GM11168 (cell line): ENCODE measurements at regions not wholly inside any gene's neighbourhood (a gene's known extent, or its start where the extent isn't known, plus 50 kb on each side); places are given as distances from the start of the nearest gene placed in this dataset.
"Not testable (repeated sequence)": the region's sequence is repeated elsewhere in the genome, so short reads cannot be mapped to it uniquely, and the experiment has no call there.

Experiments
- in situ Hi-C: fragments of 300-500 bp; cut with MboI; formaldehyde crosslinking; loops from one replicate; pipeline ENCODE4 v1.12.0; 2022; ENCODE audit warnings: low sequenced_read_pairs; ENCODE audit not compliant: unreplicated experiment

DNA sequence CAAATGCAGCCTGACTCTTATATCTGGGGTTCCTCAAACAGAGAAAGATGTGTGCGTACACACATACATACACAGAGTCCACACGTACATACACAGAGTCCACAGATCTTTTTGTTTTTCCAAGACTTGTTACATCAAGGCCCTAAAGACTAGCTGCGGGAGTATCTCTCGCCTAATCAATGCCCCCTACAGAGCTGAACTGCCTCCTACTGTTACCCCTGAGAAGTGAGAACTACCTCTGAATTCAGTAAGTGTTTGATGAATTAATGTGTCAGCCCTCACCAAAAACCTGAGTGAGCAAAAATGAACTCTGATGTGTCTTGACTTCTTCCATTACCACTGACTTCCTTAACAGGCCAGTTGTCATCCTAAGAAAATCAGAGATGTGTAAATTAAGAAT, 351.2 kb downstream of the HHIPL2 start:
- in situ Hi-C loops = no loop called here

GRCh38 chr1:222196288-222196687, 351.6 kb downstream of the HHIPL2 start:
- in situ Hi-C loops = no loop called here

GRCh38 chr1:222195857-222196256, 352.0 kb downstream of the HHIPL2 start:
- in situ Hi-C loops = no loop called here

DNA sequence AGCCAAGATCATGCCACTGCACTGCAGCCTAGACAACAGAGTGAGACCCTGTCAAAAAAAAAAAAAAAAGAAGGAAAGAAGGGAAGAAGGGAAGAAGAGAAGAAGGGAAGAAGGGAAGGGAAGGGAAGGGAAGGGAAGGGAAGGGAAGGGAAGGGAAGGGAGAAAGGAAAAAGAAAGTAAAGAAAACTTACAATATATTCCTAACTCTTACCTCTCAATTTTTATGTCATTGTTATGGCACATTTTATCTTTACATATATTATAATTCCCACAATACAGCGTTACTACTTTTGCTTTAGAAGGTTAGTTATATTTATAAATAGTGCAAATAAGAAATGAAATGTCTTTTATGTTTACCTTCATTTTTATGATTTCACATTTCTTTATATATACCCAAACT, 358.7 kb downstream of the HHIPL2 start:
- in situ Hi-C loops = no loop called here

DNA sequence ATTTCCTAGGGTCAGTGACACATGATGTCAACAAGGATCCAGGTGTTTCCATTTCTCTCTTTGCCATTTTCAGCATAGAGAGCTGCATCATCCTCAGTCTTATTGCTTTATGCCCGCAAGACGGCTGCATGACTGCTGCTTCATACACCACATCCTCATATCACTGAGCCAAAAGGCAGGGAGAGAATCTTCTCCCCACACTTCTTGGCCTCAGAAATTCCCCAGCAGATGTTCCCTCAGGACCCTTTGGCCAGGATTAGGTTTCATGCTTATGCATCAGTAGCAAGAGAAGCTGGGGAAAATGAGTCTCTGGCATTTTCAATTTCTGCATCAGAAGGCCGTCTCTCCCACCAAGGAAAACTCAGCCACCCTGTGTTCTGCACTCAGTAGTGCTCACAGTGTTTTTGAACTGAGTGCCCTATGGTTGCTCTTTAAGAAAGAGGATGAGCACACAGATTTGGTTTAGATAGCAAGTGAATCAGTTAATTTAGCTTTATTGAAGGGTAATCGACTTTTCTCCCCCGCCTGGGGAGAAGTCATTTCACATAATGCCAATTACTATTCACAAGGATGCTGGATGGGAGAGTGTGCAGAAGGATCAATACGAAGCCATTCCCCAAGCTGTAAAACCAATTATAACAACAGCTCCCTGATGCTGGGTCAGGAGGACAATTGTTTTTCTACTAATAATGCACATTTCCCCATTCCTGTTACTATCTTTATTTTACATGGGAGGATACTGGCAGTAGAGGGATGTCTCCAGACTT, 360.2 kb downstream of the HHIPL2 start:
- in situ Hi-C loops = no loop called here

DNA sequence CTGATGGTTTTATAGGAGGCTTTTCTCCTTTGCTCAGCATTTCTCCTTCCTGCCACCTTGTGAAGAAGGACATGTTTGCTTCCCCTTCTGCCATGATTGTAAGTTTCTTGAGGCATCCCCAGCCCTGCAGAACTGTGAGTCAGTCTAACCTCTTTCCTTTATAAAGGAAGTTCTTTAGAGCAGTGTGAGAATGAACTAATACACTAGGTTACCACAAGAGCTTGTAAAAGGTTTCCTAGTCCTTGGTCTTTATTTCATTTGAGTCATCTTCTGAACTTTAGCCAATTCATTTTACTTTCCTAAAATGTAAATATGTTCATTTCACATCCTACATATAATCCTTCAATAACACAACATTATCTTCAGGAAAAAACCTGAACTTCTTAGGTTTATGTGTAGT, 365.3 kb downstream of the HHIPL2 start:
- in situ Hi-C loops = no loop called here

DNA sequence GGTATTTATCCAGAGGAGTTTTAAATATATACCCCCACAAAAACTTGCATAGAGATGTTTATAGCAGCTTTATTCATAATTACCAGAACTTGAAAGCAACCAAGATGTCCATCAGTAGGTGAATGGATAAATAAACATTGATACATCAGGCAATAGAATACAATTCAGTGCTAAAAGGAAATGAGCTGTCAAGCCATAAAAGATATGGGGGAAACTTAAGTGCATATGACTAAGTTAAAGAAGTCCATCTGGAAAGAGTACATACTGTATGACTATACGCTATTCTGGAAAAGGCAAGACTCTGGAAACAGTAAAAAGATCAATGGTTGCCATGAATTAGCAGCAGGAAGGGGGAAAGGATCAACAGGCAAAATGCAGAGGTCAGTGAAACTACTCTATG, 366.7 kb downstream of the HHIPL2 start:
- in situ Hi-C loops = no loop called here

- in situ Hi-C loops = not testable (repeated sequence)
Observed at GRCh38 chr1:222177496-222177895, 370.4 kb downstream of the HHIPL2 start.

DNA sequence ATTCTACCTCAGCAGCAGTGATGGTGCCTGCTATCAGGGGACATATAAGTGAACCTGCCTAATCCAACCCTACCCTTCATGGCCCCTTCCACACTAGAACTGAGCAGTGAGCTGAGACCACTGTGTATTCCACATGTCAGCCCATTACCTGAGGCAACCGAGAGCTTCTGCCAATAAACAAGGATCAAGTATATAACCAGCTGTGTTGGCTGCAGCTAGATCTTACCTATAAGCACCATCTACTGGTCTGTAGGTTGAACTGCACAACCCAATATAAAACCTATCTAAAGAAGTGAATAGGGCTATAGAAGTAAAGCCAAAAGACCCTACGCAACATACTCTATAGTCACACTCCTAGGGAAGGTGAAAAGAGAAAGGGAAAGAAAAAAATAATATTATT, 376.9 kb downstream of the HHIPL2 start:
- in situ Hi-C loops = loop anchor here (25.0 kb wide), 1 partner anchor 684 kb away; no protein-coding TSS in a partner anchor

DNA sequence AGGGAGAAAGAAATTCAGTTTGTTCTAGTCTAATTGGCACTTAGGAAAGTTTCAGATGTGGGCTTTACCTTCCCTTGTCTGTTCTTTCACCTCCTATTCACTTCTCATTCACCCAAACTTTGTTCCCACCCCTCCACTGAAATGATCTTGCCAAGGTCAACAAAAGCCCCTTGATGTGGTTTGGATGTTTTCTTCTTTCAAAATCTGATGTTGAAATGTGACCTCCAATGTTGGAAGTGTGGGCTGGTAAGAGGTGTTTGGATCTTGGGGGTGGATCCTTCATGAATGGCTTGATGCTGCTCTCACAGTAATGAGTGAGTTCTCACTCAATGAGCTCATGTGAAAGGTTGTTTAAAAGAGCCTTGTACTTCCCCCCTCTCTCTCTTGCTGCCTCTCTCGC, 379.3 kb downstream of the HHIPL2 start:
- in situ Hi-C loops = loop anchor here (10.0 to 25.0 kb wide), 2 partner anchors 424 to 681 kb away; partner anchors contain the start of gene DUSP10

DNA sequence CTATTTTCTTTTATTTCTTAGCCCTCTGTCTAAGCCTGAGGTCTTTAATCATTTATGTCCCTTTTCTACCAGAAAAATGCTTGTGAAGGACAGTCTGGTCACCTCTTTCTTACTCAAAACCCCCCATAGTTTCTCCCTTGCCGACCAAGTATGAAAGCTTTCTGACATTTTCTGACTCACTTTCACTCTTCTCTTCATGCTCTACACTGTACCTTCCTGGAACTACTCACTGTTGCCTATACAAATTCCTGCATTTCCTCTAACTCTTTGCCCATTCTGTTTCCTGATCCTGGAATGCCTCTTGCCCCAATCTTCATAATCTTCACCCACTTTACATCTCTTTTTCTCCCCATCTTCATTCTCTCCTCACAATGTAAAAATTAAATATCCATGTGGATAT, 380.0 kb downstream of the HHIPL2 start:
- in situ Hi-C loops = loop anchor here (10.0 to 25.0 kb wide), 2 partner anchors 423 to 681 kb away; partner anchors contain the start of gene DUSP10

DNA sequence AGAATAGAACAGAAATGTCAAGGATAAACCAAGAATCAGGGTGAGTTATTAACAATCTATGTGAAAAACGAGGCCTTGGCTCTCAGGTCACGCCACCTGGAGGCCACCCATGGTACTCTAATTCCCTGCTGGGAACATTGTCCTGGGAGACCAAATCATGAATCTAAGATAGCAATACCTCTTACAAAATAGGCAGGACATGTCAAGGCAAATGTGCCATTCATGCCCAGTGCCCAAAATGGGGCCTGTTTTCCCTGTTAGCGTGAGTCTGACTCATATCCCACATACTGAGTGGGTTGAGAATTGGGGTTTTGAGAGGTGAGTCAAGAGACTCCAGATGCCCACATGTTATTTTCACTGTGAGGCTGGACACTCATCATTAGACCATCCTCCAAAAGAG, 380.8 kb downstream of the HHIPL2 start:
- in situ Hi-C loops = loop anchor here (10.0 to 25.0 kb wide), 2 partner anchors 422 to 680 kb away; partner anchors contain the start of gene DUSP10

- in situ Hi-C loops = loop anchor here (10.0 to 25.0 kb wide), 2 partner anchors 421 to 678 kb away; partner anchors contain the start of gene DUSP10
Observed at GRCh38 chr1:222165629-222166028, 382.3 kb downstream of the HHIPL2 start.

GRCh38 chr1:222163895-222164294, 384.0 kb downstream of the HHIPL2 start:
- in situ Hi-C loops = loop anchor here (10.0 to 25.0 kb wide), 2 partner anchors 419 to 677 kb away; partner anchors contain the start of gene DUSP10

- in situ Hi-C loops = loop anchor here (10.0 to 25.0 kb wide), 2 partner anchors 417 to 674 kb away; partner anchors contain the start of gene DUSP10
Observed at GRCh38 chr1:222161676-222162075, 386.2 kb downstream of the HHIPL2 start.

DNA sequence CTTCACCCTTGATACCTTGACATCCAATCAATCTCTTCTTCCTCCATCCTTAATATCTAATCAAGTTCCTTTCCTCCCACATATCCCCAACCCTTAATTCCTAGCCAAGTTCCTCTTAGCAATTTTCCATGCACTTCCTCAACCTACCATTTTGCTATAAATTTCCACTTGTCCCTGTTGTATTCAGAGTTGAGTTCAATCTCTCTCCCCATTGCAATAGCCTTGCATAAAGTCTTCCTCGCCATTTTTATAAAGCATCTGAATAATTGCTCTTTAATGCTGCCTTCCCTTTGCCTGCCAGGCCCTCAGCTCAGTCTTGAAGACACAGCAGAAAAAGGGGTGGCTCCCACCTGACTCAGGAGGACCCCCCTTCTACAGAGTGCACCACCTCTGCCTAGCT, 390.3 kb downstream of the HHIPL2 start:
- in situ Hi-C loops = loop anchor here (25.0 kb wide), 1 partner anchor 670 kb away; no protein-coding TSS in a partner anchor

DNA sequence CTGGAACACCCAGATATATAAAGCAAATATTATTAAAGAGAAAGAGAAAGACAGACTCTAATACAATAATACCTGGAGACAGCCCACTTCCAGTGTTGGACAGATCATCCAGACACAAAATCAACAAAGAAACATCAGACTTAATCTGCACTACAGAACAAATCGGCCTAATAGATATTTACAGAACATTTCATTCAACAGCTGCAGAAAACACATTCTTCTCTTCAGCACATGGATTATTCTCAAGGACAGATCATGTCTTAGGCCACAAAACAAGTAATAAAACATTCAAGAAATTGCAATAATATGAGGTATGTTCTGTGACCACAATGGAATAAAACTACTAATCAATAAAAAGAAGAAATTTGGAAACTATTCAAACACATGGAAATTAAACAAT, 398.3 kb upstream of the DUSP10 start:
- in situ Hi-C loops = loop anchor here (25.0 kb wide), 1 partner anchor 297 kb away; no protein-coding TSS in a partner anchor

DNA sequence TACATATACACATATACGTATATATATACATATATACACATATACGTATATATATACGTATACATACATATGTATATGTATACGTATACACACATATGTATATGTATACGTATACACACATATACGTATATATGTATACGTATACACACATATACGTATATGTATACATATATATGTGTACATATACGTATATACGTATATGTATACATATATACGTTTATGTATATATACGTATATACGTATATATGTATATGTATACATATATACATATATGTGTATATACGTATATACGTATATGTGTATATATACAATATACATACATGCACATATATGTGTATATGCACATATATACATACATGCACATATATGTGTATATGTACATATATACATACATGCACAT, 396.2 kb upstream of the DUSP10 start:
- in situ Hi-C loops = loop anchor here (25.0 kb wide), 1 partner anchor 299 kb away; no protein-coding TSS in a partner anchor

DNA sequence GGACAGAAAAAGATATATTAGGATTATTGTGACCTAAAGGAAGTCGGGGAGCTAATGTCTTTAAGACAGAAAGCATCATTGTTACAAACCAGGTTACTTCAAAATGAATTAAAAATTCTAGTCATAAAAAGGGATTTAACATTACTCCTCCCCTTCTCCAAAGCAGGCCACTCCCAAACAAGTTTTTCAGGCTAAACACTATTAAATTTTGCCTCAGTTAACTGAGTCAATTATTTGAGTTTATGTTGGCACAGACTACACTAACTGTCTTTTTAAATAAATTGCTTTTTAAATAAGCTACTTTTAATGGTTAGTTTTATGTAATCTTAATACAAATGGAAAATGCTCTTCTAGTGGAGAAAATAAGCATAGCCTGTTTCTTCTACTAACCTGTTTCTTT, 395.0 kb upstream of the DUSP10 start:
- in situ Hi-C loops = loop anchor here (25.0 kb wide), 1 partner anchor 300 kb away; no protein-coding TSS in a partner anchor

- in situ Hi-C loops = loop anchor here (25.0 kb wide), 1 partner anchor 308 kb away; no protein-coding TSS in a partner anchor
Observed at GRCh38 chr1:222129041-222129440, 387.2 kb upstream of the DUSP10 start.

GRCh38 chr1:222127526-222128152, 385.8 kb upstream of the DUSP10 start:
- in situ Hi-C loops = loop anchor here (25.0 kb wide), 1 partner anchor 310 kb away; no protein-coding TSS in a partner anchor
